GM19467 (cell line): ENCODE measurements at regions not wholly inside any gene's neighbourhood (a gene's known extent, or its start where the extent isn't known, plus 50 kb on each side); places are given as distances from the start of the nearest gene placed in this dataset.
"Not testable (repeated sequence)": the region's sequence is repeated elsewhere in the genome, so short reads cannot be mapped to it uniquely, and the experiment has no call there.

ENCODE experiments used
- ATAC-seq: cut with Tn5 transposase; IDR thresholded peaks from one replicate; pipeline ENCODE4 v1.9.1; 2021; ENCODE audit warnings: mild to moderate bottlenecking, moderate library complexity; ENCODE audit not compliant: unreplicated experiment

DNA sequence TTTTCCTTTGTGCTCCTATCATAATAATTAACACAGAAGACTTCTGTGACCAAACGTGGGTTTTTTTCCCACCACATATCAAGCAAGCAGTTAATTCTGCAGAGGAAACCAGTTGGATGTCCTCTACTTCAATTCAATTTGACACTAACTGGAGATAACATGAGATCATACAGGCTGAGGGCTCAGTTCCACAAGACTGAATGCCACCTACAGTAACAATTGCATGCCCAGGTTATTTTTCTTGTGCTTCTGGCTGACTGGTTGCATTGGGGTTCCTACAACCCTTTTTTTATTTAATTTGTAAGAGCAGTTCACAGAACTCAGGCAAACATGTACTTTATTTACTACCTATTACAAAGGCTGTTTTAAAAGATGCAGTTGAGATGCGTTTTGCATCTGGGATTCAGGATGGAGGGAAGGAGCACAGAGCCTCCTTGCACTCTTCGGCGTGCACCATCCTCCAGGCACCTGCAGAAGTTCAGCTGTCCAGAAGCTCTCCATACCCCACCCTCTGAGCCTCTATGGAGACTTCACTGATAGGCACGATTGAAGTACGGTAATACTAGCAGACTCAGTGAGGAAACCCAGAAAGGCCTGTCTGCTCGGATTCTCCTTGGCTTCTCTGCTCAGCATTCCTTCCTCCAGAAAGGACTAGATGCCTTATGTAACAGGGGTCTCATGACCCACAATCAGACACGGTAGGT, 425.2 kb upstream of the CDH9 start:
- ATAC-seq = no peak

DNA sequence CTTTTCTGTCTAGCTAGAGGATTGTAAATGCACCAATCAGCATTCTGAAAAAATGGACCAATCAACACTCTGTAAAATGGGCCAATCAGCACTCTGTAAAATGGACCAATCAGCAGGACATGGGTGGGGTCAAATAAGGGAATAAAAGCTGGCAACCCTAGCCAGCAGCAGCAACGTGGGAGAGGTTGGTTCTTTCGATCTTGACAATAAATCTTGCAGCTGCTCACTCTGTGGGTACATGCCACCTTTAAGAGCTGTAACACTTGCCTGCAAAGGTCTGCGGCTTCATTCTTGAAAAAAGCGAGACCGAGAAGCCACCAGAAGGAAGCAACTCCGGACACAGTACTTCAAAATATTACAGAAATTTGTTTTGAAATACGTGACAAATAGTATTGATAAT, 424.6 kb upstream of the CDH9 start:
- no peak for ATAC-seq

DNA sequence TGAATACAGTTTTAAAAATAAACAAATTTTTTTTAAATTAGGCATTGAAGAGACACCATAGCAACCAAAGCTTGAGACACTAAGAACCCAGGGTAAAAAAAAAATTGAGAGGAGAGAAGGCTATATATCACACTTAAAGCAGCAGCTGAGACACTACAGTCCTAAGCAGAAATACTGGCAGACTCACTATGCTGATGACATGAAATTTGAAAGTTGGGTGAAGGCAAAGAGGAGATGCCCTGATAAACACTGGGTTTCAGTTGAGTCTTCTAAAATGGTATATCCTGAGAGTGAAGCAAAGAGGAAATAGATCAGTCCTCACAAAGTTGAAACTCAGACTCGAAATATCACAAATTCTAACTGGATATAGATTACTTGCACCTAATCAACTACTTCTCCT, 419.9 kb upstream of the CDH9 start:
- ATAC-seq = no peak

DNA sequence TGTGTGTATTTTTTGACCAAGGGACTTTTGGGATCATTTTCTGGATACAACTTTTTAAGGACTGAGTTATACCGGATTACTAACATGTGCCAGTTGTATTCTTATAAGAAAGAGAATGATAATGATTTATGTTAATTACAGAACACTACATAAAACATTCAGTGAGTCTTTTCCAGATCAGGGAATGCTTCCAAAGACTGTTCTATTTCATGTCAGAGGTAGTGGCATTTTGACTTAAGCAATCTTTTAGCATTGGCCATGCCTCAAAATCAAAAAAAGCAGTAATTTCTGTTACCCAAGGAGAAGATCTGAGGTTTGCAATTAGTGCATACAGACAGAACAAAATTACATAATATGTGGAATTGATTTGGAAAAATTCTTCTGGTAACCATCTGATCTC, 413.0 kb upstream of the CDH9 start:
- no peak for ATAC-seq

DNA sequence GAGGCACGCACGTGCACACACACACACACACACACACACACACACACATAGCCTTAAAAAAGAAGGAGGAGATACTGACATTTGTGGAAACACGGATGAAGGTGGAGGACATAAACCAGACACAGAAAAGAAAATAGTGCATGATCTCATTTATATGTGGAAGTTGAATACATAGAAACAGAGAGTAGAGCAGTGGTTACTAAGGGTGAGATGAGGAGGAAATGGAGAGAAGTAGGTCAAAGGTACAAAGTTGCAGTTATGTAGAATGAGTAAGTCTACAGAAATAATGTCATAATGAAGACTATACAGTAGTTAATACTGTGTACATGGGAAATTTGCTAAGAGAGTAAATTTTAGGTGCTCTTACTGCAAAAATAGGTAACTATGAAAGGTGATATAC, 412.2 kb upstream of the CDH9 start:
- no peak for ATAC-seq

DNA sequence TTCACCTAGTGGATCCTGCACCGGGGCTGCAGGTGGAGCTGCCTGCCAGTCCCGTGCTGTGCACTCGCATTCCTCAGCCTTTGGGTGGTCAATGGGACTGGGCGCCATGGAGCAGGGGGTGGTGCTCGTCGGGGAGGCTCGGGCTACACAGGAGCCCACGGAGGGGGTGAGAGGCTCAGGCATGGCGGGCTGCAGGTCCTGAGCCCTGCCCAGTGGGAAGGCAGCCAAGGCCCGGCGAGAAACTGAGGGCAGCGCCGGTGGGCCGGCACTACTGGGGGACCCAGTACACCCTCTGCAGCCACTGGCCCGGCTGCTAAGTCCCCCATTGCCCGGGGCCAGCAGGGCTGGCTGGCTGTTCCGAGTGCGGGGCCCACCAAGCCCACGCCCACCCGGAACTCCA, 401.0 kb upstream of the CDH9 start:
- not testable (repeated sequence) for ATAC-seq

DNA sequence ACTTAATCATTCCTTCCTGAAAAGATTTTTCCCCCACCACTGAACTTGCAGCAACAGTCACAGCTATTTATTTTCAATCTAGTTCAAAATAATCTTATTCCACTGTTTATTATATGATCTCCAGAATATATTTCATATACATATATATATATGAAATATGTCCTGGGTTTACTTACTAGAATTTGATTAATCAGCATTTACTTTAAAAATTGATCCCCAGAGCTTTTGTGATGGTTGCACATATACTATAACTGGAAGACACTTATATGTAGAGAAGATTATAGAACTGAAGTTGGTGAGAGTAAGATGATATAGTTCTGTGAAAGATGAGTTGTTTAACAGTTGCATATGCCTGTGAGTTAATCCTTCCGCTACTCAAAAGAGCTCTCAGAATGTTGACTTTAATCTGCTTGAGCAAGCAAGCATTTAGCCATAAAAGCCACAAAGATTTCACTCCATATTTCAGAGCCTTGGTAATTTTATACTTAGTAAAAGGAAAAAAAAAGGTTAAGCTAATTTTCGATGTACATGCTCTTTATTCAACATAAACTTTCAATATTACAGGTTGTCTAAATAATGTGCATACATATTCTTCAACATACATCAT, 399.3 kb upstream of the CDH9 start:
- no peak for ATAC-seq

DNA sequence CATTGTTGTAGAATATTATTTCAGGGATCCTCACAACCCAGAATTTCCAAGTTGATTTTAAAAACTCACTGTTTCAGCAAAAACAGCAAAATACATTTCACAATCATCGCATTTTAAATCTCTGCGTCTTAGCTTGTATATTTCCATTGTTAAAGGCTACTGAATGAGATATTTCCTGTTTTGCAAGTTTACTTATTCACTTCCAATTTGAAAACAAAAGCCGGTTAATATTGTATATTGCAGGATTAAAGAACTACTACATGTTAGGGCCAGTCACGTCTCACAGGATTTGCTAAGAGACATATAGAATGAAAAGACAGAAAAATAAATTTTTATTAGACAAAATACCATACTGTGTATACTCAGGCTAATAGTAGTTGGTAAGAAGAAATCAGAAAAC, 395.9 kb upstream of the CDH9 start:
- ATAC-seq = no peak

DNA sequence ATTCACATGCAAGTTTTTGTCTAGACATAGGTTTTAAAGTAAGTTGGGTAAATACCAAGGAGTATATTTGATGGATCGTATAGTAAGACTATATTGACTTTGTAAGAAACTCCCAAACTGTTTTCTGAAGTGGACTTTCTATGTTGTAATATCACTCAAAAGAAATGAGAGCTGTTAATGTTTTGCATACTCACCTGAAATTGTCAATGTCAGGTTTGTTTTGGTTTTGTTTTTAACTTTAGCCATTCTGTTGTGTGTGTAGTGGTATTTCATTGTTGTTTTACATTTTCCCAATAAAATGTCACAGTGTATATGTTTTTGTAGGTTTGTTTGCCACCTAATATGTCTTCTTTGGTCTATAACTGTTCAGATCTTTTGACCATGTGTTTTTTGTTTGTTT, 375.7 kb upstream of the CDH9 start:
- no peak for ATAC-seq

DNA sequence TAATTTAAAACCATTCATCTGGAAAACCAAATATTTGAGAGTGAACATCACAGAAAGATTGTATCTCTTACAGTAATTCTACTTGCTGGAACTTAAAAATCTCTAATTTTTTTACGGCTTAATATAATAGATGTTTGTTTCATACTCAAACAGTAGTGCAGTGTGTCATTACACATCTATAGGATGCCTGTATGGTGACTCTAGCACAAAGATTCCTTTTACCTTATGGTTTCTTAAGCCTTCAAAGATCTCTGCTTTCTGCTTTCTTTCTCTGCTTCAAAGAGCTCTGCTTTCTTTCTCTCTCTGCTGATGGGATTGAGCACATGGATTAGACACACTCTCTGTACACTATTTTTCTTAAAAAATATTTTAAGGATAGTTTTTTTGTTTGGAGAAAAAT, 374.0 kb upstream of the CDH9 start:
- ATAC-seq = no peak

DNA sequence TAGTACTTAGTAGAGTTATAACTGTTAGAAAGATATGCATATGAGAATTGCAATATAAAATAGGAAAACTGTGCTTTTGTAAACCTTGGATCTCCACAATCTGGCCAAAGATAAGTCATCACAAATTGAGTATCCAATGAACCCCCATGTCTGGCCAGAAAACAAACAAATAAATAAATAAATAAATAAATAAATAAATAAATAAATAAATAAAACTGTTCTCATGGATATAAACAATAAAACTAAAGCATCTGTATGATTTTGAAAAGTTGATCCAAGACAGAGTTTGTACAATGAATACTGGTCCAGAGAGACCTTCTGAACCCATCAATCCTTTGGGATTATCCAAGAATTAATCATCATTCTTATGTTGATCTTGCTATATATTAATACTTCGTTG, 367.6 kb upstream of the CDH9 start:
- ATAC-seq = no peak

DNA sequence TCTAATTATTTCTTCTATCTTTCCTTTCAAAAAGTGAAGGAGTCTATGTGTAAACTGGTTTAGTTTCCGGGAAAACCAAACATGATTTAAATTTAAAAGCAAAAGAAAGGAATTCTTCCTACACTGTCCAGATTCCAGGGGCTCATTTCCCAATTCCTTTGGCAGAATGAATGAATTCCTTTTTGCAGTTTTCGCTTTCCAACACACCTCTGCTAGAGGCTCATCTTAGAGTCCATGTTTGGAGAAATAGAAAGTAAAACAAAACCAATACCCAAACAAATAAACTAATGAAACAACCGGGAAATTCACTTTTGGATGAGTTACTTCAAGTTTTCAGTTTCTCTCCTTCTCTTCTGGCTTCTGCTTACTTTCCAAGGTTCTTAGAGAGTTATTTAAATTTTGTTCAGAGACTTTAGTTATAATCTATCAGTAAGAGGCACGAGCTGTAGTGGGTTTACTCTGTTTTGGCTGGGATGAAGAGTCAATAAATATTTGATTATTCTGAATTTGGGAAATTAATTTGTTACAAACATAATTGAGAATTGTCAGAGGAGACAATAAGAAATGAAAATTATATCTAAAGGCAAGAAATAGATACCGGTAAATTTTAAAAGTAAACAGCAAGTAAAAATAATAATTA, 365.0 kb upstream of the CDH9 start:
- no peak for ATAC-seq

DNA sequence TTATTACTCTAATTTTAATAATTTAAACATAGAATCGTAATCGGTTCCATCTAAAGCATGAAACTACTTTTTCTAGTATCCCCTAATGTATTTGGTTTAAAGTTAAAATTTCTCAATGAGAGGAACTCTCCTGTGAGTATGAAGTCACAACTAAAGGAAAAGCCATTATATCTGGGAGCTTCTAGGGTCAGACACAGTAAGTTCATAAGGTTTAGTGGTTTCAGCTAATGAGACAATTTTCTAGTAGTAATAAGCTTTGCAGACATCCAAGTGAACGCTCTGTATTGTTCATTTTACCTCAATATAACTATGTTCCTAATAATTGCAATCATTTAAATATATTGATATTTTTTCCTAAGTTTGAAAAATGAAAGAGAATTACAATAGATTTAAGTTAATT, 364.4 kb upstream of the CDH9 start:
- ATAC-seq = no peak

DNA sequence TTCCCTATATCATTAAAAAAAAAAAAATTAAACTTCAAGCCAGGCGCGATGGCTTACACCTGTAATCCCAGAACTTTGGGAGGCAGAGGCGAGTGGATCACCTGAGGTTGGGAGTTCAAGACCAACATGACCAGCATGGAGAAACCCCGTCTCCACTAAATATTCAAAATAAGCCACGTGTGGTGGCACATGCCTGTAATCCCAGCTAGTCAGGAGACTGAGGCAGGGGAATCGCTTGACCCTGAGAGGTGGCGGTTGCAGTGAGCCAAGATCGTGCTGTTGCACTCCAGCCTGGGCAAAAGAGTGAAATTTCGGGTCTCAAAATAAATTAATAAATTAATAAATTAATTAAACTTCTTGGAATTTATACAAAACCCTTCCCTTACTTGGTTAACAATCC, 358.6 kb upstream of the CDH9 start:
- no peak for ATAC-seq

DNA sequence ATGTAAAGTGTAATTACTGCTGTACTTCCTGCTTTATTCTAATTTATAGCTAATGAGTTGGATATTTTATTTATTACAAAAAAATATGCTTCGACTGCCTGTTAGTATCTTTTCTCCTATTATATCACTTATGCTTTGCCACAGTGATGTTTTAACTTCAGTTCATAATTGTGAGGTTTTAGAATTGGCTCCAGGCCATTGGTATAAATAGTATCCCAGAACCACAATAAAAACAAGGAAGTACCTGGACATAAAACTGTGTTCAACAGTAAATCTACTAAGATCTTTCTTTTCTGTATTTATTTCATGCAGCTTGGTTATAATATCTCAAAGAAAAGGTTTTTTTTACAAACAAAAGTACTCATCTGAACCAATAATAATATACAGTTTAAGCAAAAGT, 354.3 kb upstream of the CDH9 start:
- no peak for ATAC-seq

DNA sequence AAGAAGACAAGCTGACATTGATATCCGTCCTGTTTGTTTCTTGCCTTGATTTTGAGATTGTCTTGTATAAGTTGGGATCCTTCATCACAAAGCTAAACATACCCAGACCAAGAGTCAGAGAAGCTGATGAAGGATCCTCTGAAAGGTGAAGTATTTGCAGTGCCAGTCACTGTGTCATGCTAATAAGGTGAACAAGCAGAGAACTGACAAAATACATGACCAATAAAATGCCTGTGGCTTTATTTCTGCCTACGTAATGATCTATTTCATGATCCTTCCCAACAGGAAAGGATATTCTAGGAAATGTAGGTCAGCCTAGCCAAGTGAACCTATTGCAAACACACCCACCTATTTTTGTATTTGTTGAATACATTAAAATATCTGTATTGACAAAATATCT, 351.3 kb upstream of the CDH9 start:
- ATAC-seq = no peak

DNA sequence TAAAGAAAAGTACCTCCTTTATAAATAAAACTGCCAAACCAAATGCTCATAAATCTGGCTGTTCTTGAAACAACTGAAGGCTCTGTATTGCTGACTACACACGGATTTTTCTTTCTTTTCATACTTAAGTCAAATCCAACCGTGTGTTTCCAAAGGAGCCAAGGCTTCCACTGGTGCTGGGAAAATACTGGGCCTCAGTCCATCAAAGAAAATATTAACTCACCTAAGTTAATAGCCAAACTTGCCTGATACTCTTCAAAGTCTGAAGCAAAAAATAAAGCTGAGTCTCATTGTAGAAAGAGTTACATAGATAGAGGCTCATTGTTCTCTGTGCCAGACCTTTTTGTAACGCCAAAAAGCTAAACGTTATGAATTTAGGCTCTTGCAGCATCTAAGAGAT, 350.4 kb upstream of the CDH9 start:
- no peak for ATAC-seq

DNA sequence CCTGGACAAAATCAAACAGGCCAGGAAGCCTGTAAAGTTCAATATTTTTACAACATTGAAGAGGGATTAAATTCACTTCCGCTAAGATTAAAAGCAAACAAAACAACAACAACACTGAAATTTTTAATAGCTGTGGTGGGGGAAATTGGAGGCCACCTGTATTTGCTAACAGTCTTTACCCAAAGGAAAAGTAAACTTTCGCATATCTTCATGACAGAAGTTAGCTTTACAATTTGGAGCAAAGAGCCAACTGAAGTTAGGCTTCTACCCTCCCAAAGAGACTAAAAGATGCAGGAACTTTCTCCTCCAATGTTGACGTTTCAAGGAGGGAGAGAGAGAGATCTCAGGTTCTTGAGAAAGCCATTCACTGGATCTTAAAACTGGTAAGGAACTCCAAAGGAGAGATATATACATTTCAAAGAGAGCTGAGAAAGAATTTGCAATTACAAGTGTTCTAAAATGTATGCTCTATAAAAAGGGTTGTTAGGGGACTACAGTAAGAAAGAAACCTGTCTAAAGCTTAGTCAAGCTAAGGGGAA, 349.2 kb upstream of the CDH9 start:
- ATAC-seq = no peak

DNA sequence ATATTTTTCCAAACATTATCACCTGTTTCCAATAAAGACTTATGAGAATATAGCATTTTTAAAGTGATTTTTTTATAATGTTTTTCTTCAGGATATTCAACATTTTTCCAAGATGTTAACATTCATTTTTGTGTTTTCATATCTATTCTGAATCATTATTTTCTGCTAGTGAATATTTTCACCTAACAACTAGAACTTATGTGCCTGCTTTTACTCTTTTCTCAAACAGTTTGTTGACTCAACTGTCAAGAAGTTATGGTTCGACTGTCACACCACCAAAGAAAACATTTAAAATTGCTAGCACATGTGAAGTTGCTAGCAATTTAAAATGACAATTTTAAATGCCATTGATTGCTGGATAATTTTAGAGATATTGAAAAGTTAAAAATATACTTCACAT, 343.3 kb upstream of the CDH9 start:
- no peak for ATAC-seq

DNA sequence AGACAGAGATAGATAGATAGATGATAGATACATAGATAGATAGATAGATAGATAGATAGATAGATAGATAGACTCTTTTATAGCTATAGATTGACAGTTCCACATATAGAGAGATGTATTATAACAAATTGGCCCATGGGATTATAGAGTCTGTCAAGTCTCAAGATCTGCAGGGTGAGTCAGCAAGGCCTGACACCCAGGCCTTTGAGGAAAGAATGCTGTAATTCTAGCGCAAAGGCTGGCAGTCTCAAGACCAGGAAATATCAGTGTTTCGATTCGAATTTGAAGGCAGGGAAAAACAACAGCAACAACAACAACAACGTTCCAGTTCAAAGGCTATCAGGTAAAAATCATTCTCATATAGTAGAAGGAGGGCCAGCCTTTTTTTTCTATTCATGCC, 339.2 kb upstream of the CDH9 start:
- ATAC-seq = no peak

DNA sequence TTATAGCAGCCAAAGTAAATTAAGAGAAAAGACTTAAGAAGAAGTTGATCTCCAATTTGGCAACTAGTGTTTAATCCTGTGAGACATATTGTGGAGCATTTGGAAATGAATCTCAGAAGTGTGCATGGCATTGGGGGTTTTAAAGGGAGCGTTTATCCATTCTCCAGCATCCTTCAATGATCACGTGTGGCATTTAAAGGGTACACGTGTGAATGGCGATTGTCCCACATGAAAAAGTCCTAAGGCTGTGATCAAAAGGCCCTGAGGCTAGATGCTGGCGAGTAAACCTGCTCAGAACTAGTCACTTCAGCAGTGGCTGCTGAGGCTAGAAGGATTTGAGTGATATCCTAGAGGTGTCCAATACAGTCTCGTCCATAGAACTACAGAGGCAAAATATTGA, 315.6 kb upstream of the CDH9 start:
- no peak for ATAC-seq

DNA sequence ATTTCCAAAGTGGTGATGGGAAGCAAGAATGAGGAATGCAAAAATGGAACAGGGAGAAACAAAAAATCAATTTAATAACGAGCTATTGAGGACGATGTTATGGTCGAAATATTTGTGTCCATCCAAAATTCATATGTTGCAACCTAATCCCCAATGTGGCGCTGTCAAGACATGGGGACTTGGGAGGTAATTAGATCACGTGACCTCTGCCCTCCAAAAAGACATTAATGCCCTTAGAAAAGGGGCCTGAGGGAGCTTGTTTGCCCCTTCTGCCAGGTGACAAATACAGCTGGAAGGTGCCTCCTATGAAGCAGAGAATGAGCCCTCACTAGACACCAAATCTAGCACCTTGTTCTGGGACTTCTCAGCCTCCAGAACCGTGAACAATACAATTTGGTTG, 315.2 kb upstream of the CDH9 start:
- no peak for ATAC-seq
